Stomach (tissue), 8 donors: ENCODE measurements at regions not wholly inside any gene's neighbourhood (a gene's known extent, or its start where the extent isn't known, plus 50 kb on each side); places are given as distances from the start of the nearest gene placed in this dataset.

Experiments
- DNase-seq, 2 donors: peaks; one replicate each; pipeline versions ENCODE4 v3.0.0 to v3.0.0-alpha.2; 2013 to 2019
- H3K27ac ChIP-seq, 5 donors: fragments of 200-600 bp in 4 of 5; sonication (generic) in 4 of 5; one replicate each; pipeline ENCODE4 v1.5.1; 2013 to 2019; ENCODE audit warnings: mild to moderate bottlenecking in 1 of 5, moderate library complexity in 1 of 5
- H3K27me3 ChIP-seq, 3 donors: fragments of 200-600 bp; sonication (generic); one replicate each; pipeline ENCODE4 v1.5.1; 2017 to 2019; ENCODE audit warnings: mixed run types in 1 of 3
- H3K36me3 ChIP-seq, 4 donors: fragments of 200-600 bp; sonication (generic); 1 replicate in 3 of 4; 2 replicates in 1 of 4; pipeline ENCODE4 v1.5.1; 2016 to 2019
- H3K4me1 ChIP-seq, 4 donors: fragments of 200-600 bp; sonication (generic); one replicate each; pipeline ENCODE4 v1.5.1; 2016 to 2019
- H3K4me3 ChIP-seq, 4 donors: fragments of 200-600 bp; sonication (generic) in 3 of 4; one replicate each; pipeline ENCODE4 v1.5.1; 2016 to 2019; ENCODE audit warnings: mild to moderate bottlenecking in 1 of 4
- H3K9me3 ChIP-seq, 4 donors: fragments of 200-600 bp; sonication (generic); one replicate each; pipeline ENCODE4 v1.5.1; 2016 to 2019
- EP300 ChIP-seq: sonication (generic); formaldehyde crosslinking; IDR thresholded peaks from one replicate; pipeline ENCODE4 v1.6.1; 2017; ENCODE audit warnings: antibody characterized with exemption
- POLR2A ChIP-seq, 4 donors: fragments of 450-650 bp; IDR thresholded peaks; one replicate each; pipeline ENCODE4 v1.6.1; 2016; ENCODE audit warnings: antibody characterized with exemption in 4 of 4, control low read depth in 2 of 4, mild to moderate bottlenecking in 1 of 4, moderate library complexity in 1 of 4
- POLR2AphosphoS5 ChIP-seq, 3 donors: sonication (generic); formaldehyde crosslinking; IDR thresholded peaks; one replicate each; pipeline ENCODE4 v1.6.1; 2016; ENCODE audit warnings: antibody characterized with exemption in 3 of 3
- WGBS, 5 donors: extraction: QIAGEN DNeasy Blood & Tissue Kit in 3 of 5; methylation state at CpG; one replicate each; pipeline versions ENCODE4 v1.1.5 to v1.1.7; 2013 to 2018; 5-methylcytosine and 5-hydroxymethylcytosine counted together
- intact Hi-C: fragments of 100-400 bp; cut with DNase I; formaldehyde crosslinking; loops from one replicate; pipeline ENCODE4 v1.15.1; 2023; ENCODE audit warnings: low total_unique reads
- TF ChIP-seq, protein P1 (sequence below), 7 experiments: fragments of 450-650 bp in 4 of 7; fragments of 200-600 bp in 3 of 7; sonication (generic) in 3 of 7; IDR thresholded peaks; one replicate each; pipeline ENCODE4 v1.5.1; 2016 to 2019; ENCODE audit warnings: antibody characterized with exemption in 7 of 7, control low read depth in 2 of 7, mild to moderate bottlenecking in 1 of 7
- donor health status: healthy with polysubstance abuse.
- donor health status: Bipolar disorder and iron deficiency.
- donor health status: healthy.

DNA sequence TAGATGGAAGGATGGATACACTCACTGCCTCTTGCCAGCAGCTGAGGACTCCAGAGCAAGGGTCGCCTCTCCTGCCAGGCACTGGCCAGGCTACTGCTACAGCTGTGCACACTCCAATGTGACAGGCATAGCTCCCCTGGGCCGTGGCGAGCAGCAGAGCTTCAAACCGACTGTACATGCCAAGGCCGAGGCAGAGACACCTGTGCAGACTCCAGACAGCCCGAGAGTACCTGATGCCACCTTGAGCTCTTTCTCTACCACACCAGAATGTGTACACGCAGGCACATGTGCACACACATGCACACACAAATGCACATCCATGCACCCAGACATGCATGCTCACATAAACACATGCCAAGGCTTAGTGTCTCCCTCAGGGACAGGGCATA lies 508.3 kb upstream of the MYT1L start:
- H3K4me3 ChIP-seq = no peak overlapping the region
- peak in 1 of 2 donors; percentile 20 for DNase-seq
- no peaks in the 10 kb centered on the region for H3K36me3 ChIP-seq
- H3K4me1 ChIP-seq = no peaks in the 10 kb centered on the region
- 56 to 82% (median 74%) methylated on average over 7 of the region's 7 CpGs for WGBS, 5 donors
- intact Hi-C loops = no loop called here
- H3K27ac ChIP-seq = no peak overlapping the region
- H3K9me3 ChIP-seq = no peaks in the 10 kb centered on the region
- TF ChIP-seq POLR2A (IDR thresholded peaks at IDR 0.05) = no peak
- TF ChIP-seq, protein P1, sequence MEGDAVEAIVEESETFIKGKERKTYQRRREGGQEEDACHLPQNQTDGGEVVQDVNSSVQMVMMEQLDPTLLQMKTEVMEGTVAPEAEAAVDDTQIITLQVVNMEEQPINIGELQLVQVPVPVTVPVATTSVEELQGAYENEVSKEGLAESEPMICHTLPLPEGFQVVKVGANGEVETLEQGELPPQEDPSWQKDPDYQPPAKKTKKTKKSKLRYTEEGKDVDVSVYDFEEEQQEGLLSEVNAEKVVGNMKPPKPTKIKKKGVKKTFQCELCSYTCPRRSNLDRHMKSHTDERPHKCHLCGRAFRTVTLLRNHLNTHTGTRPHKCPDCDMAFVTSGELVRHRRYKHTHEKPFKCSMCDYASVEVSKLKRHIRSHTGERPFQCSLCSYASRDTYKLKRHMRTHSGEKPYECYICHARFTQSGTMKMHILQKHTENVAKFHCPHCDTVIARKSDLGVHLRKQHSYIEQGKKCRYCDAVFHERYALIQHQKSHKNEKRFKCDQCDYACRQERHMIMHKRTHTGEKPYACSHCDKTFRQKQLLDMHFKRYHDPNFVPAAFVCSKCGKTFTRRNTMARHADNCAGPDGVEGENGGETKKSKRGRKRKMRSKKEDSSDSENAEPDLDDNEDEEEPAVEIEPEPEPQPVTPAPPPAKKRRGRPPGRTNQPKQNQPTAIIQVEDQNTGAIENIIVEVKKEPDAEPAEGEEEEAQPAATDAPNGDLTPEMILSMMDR (IDR thresholded peaks at IDR 0.05) = no peak
- no peak for TF ChIP-seq POLR2AphosphoS5 (IDR thresholded peaks at IDR 0.05)
- TF ChIP-seq EP300 = no peak
- H3K27me3 ChIP-seq = no peaks in the 10 kb centered on the region

DNA sequence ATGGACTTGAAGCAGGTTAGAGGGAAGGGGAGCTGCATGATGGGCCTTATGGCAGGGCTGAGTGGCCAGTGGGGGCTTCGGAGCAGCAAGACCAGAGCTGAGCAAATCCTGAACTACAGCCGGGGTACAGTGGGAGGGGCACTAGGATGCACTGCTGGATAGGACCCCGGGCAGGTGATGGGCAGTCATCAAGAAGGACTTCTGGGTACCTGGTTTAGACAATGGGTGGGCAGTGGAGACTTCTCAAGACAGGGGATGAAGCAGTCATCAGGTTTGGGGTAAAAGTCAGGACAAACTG lies 507.4 kb upstream of the MYT1L start:
- 77 to 94% (median 84%) methylated on average over 3 of the region's 3 CpGs for WGBS, 5 donors
- TF ChIP-seq, protein P1 (IDR thresholded peaks at IDR 0.05) = no peak
- no peak for TF ChIP-seq POLR2AphosphoS5 (IDR thresholded peaks at IDR 0.05)
- TF ChIP-seq POLR2A (IDR thresholded peaks at IDR 0.05) = no peak
- TF ChIP-seq EP300 = no peak
- H3K27me3 ChIP-seq = no peaks in the 10 kb centered on the region
- H3K36me3 ChIP-seq = no peaks in the 10 kb centered on the region
- intact Hi-C loops = no loop called here
- H3K4me3 ChIP-seq = no peak overlapping the region
- peak in 1 of 2 donors; percentile 7 for DNase-seq
- no peaks in the 10 kb centered on the region for H3K9me3 ChIP-seq
- no peak overlapping the region for H3K27ac ChIP-seq
- H3K4me1 ChIP-seq = no peaks in the 10 kb centered on the region

DNA sequence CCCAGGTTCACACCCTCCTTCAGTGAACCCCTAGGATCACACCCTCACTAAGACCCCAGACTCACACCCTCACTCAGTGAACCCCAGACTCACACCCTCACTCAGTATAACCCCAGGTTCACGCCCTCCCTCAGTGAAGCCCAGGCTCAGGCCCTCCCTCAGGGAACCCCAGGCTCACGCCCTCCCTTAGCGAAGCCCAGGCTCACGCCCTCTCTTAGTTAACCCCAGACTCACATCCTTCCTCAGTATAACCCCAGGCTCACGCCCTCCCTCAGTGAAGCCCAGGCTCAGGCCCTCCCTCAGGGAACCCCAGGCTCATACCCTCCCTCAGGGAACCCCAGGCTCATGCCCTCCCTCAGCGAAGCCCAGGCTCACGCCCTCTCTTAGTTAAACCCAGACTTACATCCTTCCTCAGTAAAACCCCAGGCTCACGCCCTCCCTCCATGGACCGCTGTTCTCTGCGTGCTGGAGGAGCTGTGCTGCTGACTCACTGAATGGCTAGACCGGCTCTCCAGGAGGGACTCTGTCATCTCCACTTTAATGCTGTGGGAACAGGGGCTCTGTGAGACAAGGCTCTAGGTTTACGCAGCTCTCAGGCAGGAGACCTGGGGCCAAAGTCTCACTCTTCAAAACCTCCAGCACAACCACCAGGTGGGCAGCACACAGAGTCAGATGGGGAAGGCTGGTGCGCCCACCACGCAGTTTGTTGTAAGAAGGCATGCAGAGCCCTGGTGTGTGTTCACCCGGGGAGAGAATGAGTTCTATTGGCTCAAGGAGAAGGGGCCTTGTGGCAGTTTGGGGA lies 506.9 kb upstream of the MYT1L start:
- 71 to 77% (median 73%) methylated on average over 15 of the region's 15 CpGs for WGBS, 5 donors
- no peaks in the 10 kb centered on the region for H3K27me3 ChIP-seq
- no peak overlapping the region for H3K4me3 ChIP-seq
- TF ChIP-seq EP300 = no peak
- TF ChIP-seq POLR2AphosphoS5 (IDR thresholded peaks at IDR 0.05) = no peak
- TF ChIP-seq, protein P1 (IDR thresholded peaks at IDR 0.05) = no peak
- no peak for TF ChIP-seq POLR2A (IDR thresholded peaks at IDR 0.05)
- no peak overlapping the region for H3K27ac ChIP-seq
- no peaks in the 10 kb centered on the region for H3K36me3 ChIP-seq
- H3K9me3 ChIP-seq = no peaks in the 10 kb centered on the region
- intact Hi-C loops = no loop called here
- DNase-seq = peak in 1 of 2 donors; percentile 9
- H3K4me1 ChIP-seq = no peaks in the 10 kb centered on the region

DNA sequence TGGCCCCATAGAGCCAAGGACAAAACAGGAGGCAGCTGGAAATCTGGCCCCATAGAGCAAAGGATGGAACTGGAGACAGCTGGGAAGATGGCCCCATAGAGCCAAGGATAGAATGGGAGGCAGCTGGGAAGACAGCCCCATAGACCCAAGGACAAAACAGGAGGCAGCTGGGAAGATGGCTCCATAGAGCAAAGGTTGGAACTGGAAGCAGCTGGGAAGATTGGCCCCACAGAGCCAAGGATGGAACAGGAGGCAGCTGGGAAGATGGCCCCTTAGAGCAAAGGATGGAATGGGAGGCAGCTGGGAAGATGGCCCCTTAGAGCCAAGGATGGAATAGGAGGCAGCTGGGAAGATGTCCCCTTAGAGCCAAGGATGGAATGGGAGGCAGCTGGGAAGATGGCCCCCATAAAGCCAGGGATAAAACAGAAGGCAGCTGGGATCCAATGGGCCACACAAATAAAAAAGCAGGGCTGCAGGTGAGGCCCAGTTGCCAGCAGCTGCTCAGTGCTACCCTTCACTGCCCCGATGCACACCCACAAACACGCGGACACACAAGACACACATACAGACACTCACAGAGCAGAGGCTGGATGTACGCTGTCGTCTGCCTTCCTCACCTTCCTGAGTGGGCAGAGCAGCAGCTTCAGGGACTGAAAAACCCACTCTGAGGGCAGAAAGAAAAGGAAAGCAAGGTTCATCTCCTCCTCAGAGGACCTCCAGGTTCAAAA lies 505.4 kb upstream of the MYT1L start:
- WGBS, 5 donors = 75 to 95% (median 80%) methylated on average over 5 of the region's 5 CpGs
- H3K36me3 ChIP-seq = no peaks in the 10 kb centered on the region
- no peak overlapping the region for H3K27ac ChIP-seq
- intact Hi-C loops = no loop called here
- H3K4me1 ChIP-seq = no peaks in the 10 kb centered on the region
- H3K9me3 ChIP-seq = no peaks in the 10 kb centered on the region
- TF ChIP-seq POLR2A (IDR thresholded peaks at IDR 0.05) (no peak), EP300 (no peak), POLR2AphosphoS5 (IDR thresholded peaks at IDR 0.05) (no peak)
- TF ChIP-seq, protein P1 (IDR thresholded peaks at IDR 0.05) = no peak
- no peak for DNase-seq
- no peak overlapping the region for H3K4me3 ChIP-seq
- H3K27me3 ChIP-seq = peaks cover 0 to 2% (median 0%) of the 10 kb centered on the region in 3 donors
